Astrocyte of the cerebellum (primary cell): ENCODE measurements at regions not wholly inside any gene's neighbourhood (a gene's known extent, or its start where the extent isn't known, plus 50 kb on each side); places are given as distances from the start of the nearest gene placed in this dataset.
"Not testable (repeated sequence)": the region's sequence is repeated elsewhere in the genome, so short reads cannot be mapped to it uniquely, and the experiment has no call there.

Experiments used
- DNase-seq: peaks from one replicate; pipeline ENCODE4 v3.0.0-alpha.2; 2011; ENCODE audit warnings: low read depth
- H3K4me3 ChIP-seq: 2 replicates; pipeline ENCODE4 v1.5.1; 2011; ENCODE audit warnings: mild to moderate bottlenecking, low read depth, low read length, moderate library complexity
- in situ Hi-C: cut with HindIII; loops from 2 replicates; pipeline ENCODE4 v1.10.0; 2017; ENCODE audit warnings: low sequenced_read_pairs
- TF ChIP-seq, protein P1 (sequence below): IDR thresholded peaks from 2 replicates; pipeline ENCODE4 v1.5.1; 2012; ENCODE audit warnings: low read length, low read depth, moderate library complexity, mild to moderate bottlenecking; ENCODE audit errors: missing control alignments

DNA sequence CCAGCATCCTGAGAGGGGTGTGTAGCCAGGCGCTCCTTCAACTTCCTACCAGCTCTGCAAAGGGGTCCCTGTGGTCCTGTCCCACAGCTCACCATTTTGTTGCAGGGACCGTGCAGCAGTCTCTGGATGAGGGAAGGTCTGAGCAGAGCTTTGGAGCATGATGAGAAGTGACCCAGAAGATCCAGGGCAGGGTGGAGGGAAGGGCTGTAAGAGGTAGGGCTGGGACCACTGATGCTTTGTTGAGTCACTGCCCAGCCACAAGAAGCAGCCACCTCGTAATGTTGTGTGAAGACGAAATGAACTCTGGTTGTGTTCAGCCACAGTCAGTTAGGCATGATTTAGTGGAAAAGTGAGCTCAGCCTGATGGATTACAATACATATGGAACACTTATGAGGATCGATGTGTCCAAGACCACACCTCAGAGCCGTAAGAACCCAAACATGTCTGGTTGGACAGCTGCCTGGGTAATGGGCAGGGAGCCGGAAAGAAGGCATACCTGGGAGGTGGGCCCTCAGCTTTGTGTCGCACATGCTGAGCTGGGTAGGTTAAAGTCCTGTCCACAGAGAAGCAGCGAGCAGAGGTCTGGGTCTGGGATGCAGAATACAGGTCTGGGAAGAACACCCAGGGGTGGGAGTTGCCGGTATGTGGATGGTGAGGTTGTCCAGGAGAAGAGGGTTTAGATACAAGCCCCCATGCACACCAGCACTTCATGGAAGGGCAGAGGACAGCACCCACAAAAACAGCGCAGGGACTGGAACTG is 250.1 kb downstream of the GADD45G start:
- in situ Hi-C loops = no loop called here
- TF ChIP-seq, protein P1, sequence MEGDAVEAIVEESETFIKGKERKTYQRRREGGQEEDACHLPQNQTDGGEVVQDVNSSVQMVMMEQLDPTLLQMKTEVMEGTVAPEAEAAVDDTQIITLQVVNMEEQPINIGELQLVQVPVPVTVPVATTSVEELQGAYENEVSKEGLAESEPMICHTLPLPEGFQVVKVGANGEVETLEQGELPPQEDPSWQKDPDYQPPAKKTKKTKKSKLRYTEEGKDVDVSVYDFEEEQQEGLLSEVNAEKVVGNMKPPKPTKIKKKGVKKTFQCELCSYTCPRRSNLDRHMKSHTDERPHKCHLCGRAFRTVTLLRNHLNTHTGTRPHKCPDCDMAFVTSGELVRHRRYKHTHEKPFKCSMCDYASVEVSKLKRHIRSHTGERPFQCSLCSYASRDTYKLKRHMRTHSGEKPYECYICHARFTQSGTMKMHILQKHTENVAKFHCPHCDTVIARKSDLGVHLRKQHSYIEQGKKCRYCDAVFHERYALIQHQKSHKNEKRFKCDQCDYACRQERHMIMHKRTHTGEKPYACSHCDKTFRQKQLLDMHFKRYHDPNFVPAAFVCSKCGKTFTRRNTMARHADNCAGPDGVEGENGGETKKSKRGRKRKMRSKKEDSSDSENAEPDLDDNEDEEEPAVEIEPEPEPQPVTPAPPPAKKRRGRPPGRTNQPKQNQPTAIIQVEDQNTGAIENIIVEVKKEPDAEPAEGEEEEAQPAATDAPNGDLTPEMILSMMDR = no peak
- no peak for DNase-seq
- no peak overlapping the region for H3K4me3 ChIP-seq

- DNase-seq, in situ Hi-C loops: not testable (repeated sequence)
These were observed 251.5 kb downstream of the GADD45G start for GRCh38 chr9:89856296-89856695.

GRCh38 chr9:89856950-89857349 is 252.1 kb downstream of the GADD45G start:
- H3K4me3 ChIP-seq, in situ Hi-C loops, DNase-seq: not testable (repeated sequence)

More at GRCh38 chr9:89856296-89856695, 251.5 kb downstream of the GADD45G start:
- not testable (repeated sequence) for H3K4me3 ChIP-seq

GRCh38 chr9:89859842-89860241 is 255.0 kb downstream of the GADD45G start:
- DNase-seq, in situ Hi-C loops, H3K4me3 ChIP-seq: not testable (repeated sequence)

DNA sequence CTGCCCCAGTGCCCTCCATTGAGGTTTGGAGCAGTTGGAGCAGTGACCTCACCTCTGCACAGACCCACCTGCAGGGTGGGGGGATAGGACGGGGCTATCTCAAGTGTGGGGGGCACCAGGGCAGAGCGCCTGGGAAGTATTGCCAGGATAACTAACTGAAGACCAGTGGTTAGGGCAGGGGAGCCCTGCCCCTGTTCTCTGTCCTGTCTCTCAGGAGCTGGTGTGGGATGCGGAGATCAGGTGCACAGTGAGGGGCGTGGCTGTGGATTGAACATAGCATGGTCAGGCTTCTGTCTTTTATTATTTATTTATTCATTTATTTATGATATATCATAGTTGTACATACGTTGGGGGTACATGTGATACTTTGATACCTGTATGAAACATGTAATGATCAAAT is 256.6 kb downstream of the GADD45G start:
- DNase-seq, in situ Hi-C loops, H3K4me3 ChIP-seq: not testable (repeated sequence)

- no peak overlapping the region for H3K4me3 ChIP-seq
- in situ Hi-C loops = no loop called here
- TF ChIP-seq, protein P1 = no peak
- DNase-seq = no peak
These were observed 257.5 kb downstream of the GADD45G start for GRCh38 chr9:89862316-89862715.

DNA sequence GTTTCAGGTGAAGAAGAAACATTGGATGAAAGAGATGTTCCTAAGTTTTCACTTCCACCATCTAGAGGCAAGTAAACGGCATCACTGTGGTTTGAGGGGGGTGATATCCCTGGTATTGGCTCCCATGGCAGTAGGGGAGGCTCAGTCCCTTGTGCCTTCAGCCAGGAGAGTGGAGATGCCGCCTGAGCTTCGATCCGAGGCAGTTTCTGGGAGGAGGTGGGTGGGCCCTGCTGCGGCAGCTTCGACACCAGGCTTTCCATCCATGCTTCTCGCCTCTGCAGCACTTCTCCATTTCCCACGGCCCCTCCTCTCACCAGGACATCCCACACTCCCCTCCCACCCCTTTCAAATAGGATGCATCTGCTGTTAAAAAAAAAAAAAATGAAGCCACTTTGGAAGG is 258.3 kb downstream of the GADD45G start:
- in situ Hi-C loops = no loop called here
- H3K4me3 ChIP-seq = no peak overlapping the region
- DNase-seq = no peak
- TF ChIP-seq, protein P1 = no peak

DNA sequence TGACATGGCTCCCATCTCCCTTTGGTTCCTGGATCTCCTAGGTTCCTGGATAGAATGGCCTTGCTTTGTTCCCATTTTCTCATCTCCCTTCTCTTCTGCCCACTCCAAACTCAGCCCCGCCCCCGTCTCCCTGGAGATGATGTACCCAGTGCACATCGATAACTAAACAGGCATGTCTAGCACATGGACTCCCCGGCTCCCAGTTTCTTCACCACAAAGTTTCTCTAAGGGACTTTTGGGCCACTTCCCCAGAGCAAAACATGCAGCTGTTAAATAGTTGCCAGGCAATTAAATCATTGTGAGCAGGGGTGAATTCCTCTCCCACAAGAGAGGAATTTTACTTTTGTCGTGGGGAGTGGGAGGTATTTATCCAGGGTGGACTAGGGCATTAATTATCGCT is 259.0 kb downstream of the GADD45G start:
- in situ Hi-C loops = no loop called here
- no peak for DNase-seq
- H3K4me3 ChIP-seq = no peak overlapping the region
- TF ChIP-seq, protein P1 = no peak

- TF ChIP-seq, protein P1 = no peak
- no peak overlapping the region for H3K4me3 ChIP-seq
- DNase-seq = no peak
- in situ Hi-C loops = no loop called here
These were observed 259.4 kb downstream of the GADD45G start for GRCh38 chr9:89864257-89864656.
